ENCODE measurements at regions not wholly inside any gene's neighbourhood (a gene's known extent, or its start where the extent isn't known, plus 50 kb on each side); places are given as distances from the start of the nearest gene placed in this dataset.

DNA sequence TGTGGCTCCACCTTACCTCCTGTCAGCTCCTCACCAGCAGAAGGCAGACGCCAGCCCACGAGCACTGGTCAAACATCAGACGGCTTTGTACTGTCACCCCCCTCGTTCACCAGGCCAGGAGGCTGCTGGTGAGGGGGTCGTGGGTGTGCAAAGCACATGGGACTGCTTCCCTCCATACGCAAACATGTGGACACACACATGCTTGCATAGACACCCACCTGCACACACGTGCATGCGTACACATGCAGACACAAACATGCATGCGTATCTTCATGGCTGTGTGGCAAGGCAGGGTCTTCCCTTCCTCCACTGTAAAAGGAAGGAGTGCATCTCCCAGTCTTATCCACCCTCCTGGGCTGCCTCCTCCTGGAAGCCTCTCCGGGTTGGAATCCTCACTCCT, 178.5 kb downstream of the OLFM1 start:
- TF ChIP-seq CTCF (IDR thresholded peaks at IDR 0.05), result no peak

DNA sequence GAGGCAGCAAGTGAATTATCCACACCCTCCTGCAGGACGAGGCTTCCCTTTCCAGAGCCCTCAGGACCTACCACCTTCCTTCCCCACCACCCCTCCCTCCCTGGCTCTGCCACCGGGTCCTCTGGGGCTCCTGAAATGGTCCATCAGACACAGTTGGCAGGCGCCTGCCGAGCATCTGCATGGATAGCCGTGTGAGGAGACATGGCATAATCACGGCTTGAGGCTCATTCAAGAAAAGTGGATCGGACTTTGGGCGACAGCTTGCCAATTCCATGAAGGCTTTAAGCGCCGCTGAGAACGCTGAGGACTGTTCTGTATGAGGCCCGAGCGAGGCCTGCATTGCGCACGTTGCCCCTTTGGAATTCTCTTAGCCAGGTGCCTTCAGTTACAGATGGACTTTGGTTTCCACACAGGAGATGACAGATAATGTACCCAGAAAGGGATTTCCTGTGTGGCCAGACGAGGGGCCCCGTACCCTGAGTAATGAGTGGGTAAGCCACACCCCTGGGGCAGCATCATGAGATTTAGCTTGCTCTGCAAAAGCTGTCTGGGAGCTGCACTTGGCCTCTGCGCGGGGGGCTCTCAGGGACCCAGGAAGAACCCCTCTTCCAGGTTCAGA, 179.8 kb downstream of the OLFM1 start:
- no peak for TF ChIP-seq CTCF (IDR thresholded peaks at IDR 0.05)

DNA sequence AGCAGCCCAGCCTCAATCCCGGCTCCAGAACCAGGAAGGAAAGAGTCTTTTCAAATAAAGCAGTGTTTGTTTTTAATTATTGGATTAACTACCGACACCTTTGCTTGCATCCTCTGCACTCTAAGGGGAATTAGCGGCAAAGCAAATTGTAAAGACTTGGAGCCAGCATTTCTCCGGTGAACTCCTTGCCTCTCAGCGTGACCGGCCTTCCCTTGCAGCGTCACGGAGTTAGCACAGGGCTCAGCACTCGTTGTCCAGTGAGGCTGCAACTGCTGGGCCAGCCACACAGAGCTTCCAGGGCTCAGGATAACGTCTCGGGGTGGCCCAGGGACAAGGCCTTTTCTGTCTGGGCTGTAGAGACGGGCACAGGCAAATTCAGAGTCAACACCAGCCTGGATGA, 180.6 kb downstream of the OLFM1 start:
- TF ChIP-seq CTCF (IDR thresholded peaks at IDR 0.05), result no peak

GRCh38 chr9:135268981-135269380, 181.5 kb downstream of the OLFM1 start:
- no peak for TF ChIP-seq CTCF (IDR thresholded peaks at IDR 0.05)

GRCh38 chr9:135269912-135270830, 182.7 kb downstream of the OLFM1 start:
- no peak for TF ChIP-seq CTCF (IDR thresholded peaks at IDR 0.05)

DNA sequence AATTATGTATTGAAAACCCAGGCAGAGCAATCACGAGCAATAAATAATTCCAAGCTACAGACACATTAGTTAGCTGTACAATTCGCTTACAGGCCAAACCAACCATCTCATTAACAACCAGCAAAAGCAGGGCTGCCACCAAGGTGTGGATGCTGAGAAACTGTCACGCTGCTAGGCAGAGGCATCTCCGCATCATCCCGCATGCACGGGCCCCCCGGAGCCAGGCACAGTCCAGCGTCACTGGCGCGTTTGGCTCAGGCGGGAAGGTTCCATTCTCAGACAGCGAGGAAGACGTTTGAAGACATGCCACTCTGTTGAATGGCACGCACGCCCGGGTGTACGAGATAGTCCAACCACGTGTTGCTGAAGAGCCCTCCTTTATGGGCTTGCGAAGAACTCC, 184.0 kb downstream of the OLFM1 start:
- no peak for TF ChIP-seq CTCF (IDR thresholded peaks at IDR 0.05)

DNA sequence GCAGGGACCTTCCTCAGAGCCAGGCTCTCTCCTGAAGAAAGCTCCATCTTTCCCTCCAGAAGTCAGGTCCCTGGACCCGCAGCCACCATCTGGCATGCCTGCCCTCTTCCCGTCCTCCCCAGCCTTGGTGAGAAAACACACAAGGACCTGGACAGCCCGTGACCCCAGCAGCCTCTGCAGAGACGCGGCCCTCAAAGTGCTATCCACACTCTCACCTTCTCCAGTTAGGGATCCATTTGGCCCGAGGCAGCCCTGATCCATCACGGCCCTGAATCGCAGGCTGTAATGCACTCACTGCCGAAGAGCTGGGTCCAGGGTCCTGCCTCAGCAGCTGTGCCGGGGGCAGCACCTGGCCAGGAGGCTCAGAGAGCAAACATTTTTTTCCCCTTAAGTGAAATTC, 185.1 kb downstream of the OLFM1 start:
- TF ChIP-seq CTCF (IDR thresholded peaks at IDR 0.05), result no peak

Measured in LNCAP (cell line).